Adipocyte (in vitro differentiated cells): ENCODE measurements at regions not wholly inside any gene's neighbourhood (a gene's known extent, or its start where the extent isn't known, plus 50 kb on each side); places are given as distances from the start of the nearest gene placed in this dataset.

Experiments
- DNase-seq: peaks from one replicate; pipeline ENCODE4 v3.0.0-alpha.2; 2015; ENCODE audit warnings: low read depth
- H3K27me3 ChIP-seq: replicated peaks from 2 replicates; pipeline ENCODE4 v1.7.0; 2013; ENCODE audit warnings: mild to moderate bottlenecking, low read length, moderate library complexity; ENCODE audit not compliant: control insufficient read depth, insufficient read depth
- H3K36me3 ChIP-seq: 2 replicates; pipeline ENCODE4 v1.7.0; 2013; ENCODE audit warnings: low read length, mild to moderate bottlenecking, moderate library complexity; ENCODE audit not compliant: control insufficient read depth, insufficient read depth, severe bottlenecking
- H3K4me1 ChIP-seq: 2 replicates; pipeline ENCODE4 v1.7.0; 2013; ENCODE audit warnings: mild to moderate bottlenecking, low read length, moderate library complexity; ENCODE audit not compliant: control insufficient read depth, insufficient read depth
- H3K4me3 ChIP-seq: 2 replicates; pipeline ENCODE4 v1.7.0; 2013; ENCODE audit warnings: mild to moderate bottlenecking, low read length, moderate library complexity
- H3K9ac ChIP-seq: 2 replicates; pipeline ENCODE4 v1.7.0; 2013; ENCODE audit warnings: mild to moderate bottlenecking, low read length, moderate library complexity
- H3K9me3 ChIP-seq: 2 replicates; pipeline ENCODE4 v1.7.0; 2013; ENCODE audit warnings: mild to moderate bottlenecking, low read length, moderate library complexity; ENCODE audit not compliant: control insufficient read depth

DNA sequence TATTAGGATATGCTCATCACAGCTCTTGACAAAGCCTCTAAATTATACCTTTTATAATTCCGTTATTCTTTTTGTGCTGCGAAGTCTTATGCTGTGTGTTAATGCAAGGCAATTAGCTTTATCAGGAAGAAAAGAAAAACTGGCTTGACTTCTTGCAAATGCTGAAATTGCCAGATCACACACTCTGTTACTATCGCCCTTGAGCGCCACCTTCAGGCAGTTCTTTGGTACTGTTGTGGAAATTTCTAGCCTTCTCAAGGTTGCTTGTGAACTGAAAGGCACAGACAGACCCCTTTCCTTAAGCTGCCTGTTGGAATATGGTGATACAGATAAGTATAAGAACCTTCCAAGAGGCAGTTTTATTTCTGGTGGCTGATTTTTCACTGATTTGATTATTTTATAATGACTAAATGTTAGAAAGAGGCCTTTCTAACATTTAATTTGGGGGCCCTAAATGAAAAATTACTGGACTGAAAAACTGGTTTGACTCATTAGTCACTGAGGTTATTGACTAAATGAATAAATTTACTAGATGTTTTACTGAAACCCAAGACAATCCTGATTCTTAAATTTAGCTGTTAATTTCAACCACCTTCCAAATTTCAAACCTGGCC lies 126.2 kb upstream of the RASGRP1 start:
- peak; percentile 83 for DNase-seq

GRCh38 chr15:38691377-38691776 lies 126.8 kb upstream of the RASGRP1 start:
- no peak overlapping the region for H3K9ac ChIP-seq
- no peak overlapping the region for H3K4me3 ChIP-seq
- no peaks in the 10 kb centered on the region for H3K36me3 ChIP-seq
- DNase-seq: no peak
- H3K27me3 ChIP-seq: no peaks in the 10 kb centered on the region
- no peaks in the 10 kb centered on the region for H3K9me3 ChIP-seq
- H3K4me1 ChIP-seq: peaks cover 8% of the 10 kb centered on the region

More for the DNA sequence above, 126.2 kb upstream of the RASGRP1 start:
- Histone ChIP-seq H3K36me3 (no peaks in the 10 kb centered on the region), H3K9ac (no peak overlapping the region), H3K4me1 (peaks cover 8% of the 10 kb centered on the region), H3K4me3 (no peak overlapping the region), H3K9me3 (no peaks in the 10 kb centered on the region), H3K27me3 (no peaks in the 10 kb centered on the region)

GRCh38 chr15:38691965-38692788 lies 127.6 kb upstream of the RASGRP1 start:
- H3K9me3 ChIP-seq: no peaks in the 10 kb centered on the region
- H3K36me3 ChIP-seq: no peaks in the 10 kb centered on the region
- H3K4me1 ChIP-seq: peaks cover 8% of the 10 kb centered on the region
- no peaks in the 10 kb centered on the region for H3K27me3 ChIP-seq
- H3K9ac ChIP-seq: no peak overlapping the region
- no peak overlapping the region for H3K4me3 ChIP-seq
- DNase-seq: peak; percentile 8

- peaks cover 5% of the 10 kb centered on the region for H3K4me1 ChIP-seq
- no peaks in the 10 kb centered on the region for H3K27me3 ChIP-seq
- no peaks in the 10 kb centered on the region for H3K9me3 ChIP-seq
- no peak overlapping the region for H3K4me3 ChIP-seq
- no peak for DNase-seq
- H3K9ac ChIP-seq: no peak overlapping the region
- no peaks in the 10 kb centered on the region for H3K36me3 ChIP-seq
These were observed 128.1 kb upstream of the RASGRP1 start for GRCh38 chr15:38692789-38693062.

DNA sequence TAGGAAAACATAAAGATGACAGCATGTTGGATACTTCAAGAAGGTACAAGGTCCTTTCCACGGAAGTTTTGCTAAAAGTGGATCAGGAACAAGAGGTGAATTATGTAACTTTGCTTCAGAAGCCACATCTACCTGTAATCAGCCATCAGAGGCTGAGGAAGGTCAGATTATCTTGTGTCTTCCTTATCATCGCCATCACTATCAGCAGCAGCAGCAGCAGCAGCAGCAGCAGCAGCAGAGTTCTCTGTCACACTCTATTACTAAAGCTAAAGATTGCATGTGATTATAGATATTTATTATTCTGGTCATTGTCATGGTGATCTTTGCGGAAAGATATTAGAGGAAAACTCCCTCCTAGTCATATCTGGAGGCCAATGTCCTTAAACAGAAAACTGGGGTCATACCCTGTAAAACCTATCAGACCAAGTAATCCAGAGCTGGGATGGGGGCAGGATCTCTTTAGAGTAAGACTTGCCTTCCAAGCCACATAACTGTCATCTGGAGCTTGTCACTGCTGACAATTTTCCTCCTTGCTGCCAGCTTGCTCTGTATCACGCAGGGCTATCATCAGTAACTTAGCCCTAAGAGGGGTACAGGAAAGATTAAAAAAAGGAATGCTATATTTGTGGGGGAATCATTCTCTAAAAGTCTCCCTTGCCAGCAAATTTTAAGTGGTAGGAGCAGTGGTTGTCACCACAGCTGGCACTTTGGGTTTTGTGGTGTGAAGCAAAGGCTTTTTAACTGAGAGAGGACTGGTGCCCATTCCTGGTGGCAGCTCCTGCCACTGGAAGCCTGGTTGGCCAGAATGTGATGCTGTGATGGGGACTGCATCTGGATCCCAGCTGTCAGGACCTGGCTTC lies 130.9 kb upstream of the RASGRP1 start:
- no peaks in the 10 kb centered on the region for H3K36me3 ChIP-seq
- no peaks in the 10 kb centered on the region for H3K27me3 ChIP-seq
- H3K9me3 ChIP-seq: no peaks in the 10 kb centered on the region
- H3K4me1 ChIP-seq: no peaks in the 10 kb centered on the region
- DNase-seq: no peak
- no peak overlapping the region for H3K9ac ChIP-seq
- no peak overlapping the region for H3K4me3 ChIP-seq

- Histone ChIP-seq H3K4me3 (no peak overlapping the region), H3K9ac (no peak overlapping the region), H3K27me3 (no peaks in the 10 kb centered on the region), H3K4me1 (no peaks in the 10 kb centered on the region), H3K9me3 (no peaks in the 10 kb centered on the region), H3K36me3 (no peaks in the 10 kb centered on the region)
- no peak for DNase-seq
These were observed 131.6 kb upstream of the RASGRP1 start for GRCh38 chr15:38696109-38696727.

DNA sequence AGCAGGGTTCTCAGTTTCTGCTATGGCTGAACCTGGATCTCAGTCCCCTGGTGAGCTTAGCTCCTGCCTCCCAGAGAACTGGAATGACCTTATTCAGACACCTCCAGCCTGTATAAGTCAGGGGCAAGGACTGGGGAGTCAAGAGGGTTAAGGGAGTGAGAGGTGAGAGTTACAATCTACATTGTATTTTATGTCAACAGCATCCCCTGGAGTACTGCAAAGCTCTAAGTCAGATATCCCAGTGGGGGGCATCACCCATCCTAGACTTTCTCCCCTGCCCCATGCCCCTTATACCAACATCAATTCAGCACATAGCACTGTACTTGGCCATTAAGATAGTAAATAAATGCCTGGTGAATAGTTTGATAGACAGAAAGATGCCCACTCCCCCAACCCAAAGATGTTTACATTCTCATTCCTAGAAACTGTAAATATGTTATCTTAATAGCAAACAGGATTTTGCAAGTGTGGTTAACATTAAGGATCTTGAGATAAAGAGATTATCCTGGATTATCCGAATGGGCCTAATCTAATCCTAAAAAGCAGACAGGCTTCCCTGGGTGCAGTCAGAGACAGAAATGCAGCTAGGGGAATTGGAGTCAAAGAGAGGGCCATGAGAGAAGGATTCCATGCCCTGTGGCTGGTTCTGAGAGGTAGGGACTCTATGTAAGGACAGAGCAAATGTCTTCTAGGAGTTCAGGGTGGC lies 132.3 kb upstream of the RASGRP1 start:
- H3K4me1 ChIP-seq: no peaks in the 10 kb centered on the region
- no peaks in the 10 kb centered on the region for H3K9me3 ChIP-seq
- DNase-seq: no peak
- no peak overlapping the region for H3K4me3 ChIP-seq
- no peaks in the 10 kb centered on the region for H3K36me3 ChIP-seq
- H3K9ac ChIP-seq: no peak overlapping the region
- no peaks in the 10 kb centered on the region for H3K27me3 ChIP-seq

GRCh38 chr15:38698254-38698653 lies 133.6 kb upstream of the RASGRP1 start:
- Histone ChIP-seq H3K9ac (no peak overlapping the region), H3K4me1 (no peaks in the 10 kb centered on the region), H3K36me3 (no peaks in the 10 kb centered on the region), H3K4me3 (no peak overlapping the region), H3K9me3 (no peaks in the 10 kb centered on the region), H3K27me3 (peaks cover 4% of the 10 kb centered on the region)
- DNase-seq: no peak

DNA sequence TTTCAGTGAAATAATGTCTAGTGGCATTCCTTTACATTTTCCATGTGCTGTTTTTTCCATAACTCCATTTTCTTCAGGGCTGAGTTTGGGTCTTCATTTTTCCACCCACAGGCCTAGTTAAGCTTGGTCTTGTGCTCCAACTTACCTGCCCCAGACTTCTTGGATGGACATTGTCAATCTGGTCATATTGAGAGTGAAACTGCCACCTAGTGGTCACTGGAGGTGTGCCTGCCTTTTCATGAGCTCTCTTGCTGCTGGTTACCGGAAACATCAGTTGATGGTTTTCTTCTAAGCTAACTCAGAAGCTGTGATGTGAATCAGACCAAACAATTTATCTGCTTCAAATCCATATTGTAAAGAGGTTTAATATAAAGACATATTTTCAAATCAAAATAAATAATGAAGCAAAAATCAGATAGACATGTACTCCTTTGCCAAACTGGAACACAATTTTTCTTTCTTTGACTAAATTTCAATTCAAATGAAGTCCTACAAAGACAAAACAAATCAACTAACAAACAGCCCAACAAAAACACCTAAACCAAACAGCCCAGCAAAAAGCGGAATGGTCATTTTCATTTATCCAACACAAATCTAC lies 135.1 kb upstream of the RASGRP1 start:
- H3K27me3 ChIP-seq: peaks cover 7% of the 10 kb centered on the region
- DNase-seq: peak; percentile 83
- no peaks in the 10 kb centered on the region for H3K4me1 ChIP-seq
- H3K9me3 ChIP-seq: no peaks in the 10 kb centered on the region
- H3K9ac ChIP-seq: no peak overlapping the region
- no peaks in the 10 kb centered on the region for H3K36me3 ChIP-seq
- H3K4me3 ChIP-seq: no peak overlapping the region

- peaks cover 7% of the 10 kb centered on the region for H3K27me3 ChIP-seq
These were observed 136.5 kb upstream of the RASGRP1 start for GRCh38 chr15:38701149-38701548.

More at GRCh38 chr15:38701149-38701548, 136.5 kb upstream of the RASGRP1 start:
- Histone ChIP-seq H3K4me1 (peaks cover 3% of the 10 kb centered on the region), H3K9ac (no peak overlapping the region), H3K9me3 (no peaks in the 10 kb centered on the region), H3K4me3 (no peak overlapping the region), H3K36me3 (no peaks in the 10 kb centered on the region)
- no peak for DNase-seq
